ENCODE measurements at regions not wholly inside any gene's neighbourhood (a gene's known extent, or its start where the extent isn't known, plus 50 kb on each side); places are given as distances from the start of the nearest gene placed in this dataset.

DNA sequence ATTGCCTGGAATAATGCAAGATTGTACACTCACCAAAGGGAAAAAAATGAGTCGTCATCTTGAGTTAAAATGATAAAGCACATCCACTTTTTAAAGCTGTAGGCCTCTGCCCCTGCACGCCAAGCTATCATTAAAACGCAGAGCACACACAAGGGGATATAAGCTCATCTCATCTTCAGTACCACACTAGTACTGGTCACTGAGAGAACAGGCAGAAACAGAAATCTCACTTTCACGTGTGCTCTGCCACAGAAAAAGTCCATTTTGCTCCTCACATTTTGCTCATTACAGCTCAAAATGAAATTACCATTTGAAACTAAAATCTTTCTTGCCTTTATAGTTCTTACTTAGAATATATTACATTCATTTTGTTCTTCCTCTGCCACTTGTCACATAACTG, 99.2 kb upstream of the SLC30A5 start:
- TF ChIP-seq ZFX (IDR thresholded peaks at IDR 0.05; ENCODE audit: borderline replicate concordance): no peak
- TF ChIP-seq, protein P1, sequence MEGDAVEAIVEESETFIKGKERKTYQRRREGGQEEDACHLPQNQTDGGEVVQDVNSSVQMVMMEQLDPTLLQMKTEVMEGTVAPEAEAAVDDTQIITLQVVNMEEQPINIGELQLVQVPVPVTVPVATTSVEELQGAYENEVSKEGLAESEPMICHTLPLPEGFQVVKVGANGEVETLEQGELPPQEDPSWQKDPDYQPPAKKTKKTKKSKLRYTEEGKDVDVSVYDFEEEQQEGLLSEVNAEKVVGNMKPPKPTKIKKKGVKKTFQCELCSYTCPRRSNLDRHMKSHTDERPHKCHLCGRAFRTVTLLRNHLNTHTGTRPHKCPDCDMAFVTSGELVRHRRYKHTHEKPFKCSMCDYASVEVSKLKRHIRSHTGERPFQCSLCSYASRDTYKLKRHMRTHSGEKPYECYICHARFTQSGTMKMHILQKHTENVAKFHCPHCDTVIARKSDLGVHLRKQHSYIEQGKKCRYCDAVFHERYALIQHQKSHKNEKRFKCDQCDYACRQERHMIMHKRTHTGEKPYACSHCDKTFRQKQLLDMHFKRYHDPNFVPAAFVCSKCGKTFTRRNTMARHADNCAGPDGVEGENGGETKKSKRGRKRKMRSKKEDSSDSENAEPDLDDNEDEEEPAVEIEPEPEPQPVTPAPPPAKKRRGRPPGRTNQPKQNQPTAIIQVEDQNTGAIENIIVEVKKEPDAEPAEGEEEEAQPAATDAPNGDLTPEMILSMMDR (IDR thresholded peaks at IDR 0.05): no peak
- no peak overlapping the region for H3K27ac ChIP-seq

DNA sequence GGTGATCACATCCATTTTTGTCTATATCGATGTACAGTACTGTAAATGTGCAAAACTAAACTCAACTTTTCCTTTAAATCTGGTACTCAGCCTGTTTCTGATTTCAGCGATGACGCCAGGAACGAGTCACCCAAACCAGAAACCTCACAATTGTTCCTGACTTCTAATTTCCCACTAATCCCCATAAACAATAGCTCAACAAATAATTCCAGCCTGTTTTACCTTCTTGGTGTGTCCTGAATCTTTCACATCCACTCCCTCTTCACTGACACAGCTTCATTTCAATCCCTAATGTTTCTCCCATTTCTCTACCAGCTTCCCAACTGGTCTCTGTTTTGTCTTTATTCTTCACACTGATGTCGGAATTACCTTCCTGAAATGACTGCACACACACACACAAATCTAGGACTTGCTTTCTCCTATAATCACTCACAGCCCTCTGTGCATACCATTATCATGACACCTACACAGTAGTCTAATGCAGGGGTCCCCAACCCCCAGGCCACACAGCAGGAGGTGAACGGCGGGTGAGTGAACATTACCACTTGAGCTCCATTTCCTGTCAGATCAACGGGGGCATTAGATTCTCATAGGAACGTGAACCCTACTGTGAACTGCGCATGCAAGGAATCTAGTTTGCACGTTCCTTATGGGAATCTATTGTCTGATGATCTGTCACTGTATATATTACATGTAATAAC, 97.8 kb upstream of the SLC30A5 start:
- no peak for TF ChIP-seq ZFX (IDR thresholded peaks at IDR 0.05; ENCODE audit: borderline replicate concordance)
- TF ChIP-seq, protein P1 (IDR thresholded peaks at IDR 0.05): no peak
- no peak overlapping the region for H3K27ac ChIP-seq

DNA sequence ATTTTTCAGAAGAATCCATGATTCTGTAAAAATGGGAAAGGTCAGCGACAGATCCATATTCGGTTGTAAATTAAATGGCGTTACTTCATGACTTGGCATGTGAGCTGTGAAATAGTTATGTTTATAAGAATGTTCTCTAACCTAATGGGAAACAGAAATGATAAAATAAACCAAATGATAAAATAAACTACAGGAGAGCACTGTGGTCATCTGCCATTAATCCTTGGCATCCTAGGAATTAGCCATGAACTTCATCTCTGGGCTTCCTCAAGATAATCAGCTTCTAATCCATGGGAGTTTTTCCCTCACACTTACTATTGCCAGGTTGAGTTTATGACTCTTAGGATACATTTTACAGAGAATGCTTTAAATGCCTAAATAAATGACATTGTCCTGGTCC, 94.6 kb upstream of the SLC30A5 start:
- H3K27ac ChIP-seq: no peak overlapping the region
- no peak for TF ChIP-seq ZFX (IDR thresholded peaks at IDR 0.05; ENCODE audit: borderline replicate concordance)
- TF ChIP-seq, protein P1 (IDR thresholded peaks at IDR 0.05): no peak

DNA sequence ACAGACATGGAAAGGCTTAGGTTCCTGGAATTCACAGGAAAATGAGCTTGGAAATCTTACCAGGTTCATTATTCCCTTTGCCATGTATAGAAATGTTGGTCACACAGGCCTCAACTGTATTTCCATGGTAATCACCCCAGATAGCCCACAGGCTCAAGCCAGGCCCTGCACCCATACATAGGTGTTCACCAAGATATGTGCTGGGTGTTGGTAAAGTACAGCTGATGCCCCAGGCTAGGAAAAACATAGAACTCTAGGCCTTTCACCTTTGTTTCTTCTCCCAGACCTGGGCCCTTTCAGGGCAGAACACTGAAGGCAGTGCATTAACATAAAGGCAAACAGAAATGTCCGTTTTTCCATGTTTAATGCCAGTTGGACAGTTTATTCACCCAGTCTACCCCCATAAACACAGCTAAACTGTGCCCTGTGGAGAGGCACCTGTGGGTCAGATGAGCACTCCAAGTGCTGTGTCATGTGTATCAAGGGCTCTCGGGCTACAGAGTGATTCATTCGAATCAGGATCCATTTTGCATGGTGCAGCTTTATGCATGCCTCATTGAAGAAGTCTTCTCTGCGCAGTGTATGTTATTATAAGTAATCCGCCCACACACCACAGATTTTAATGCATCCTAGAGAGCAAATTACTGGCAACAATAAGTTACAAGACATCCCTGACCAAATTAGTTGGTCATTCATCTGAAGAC, 93.4 kb upstream of the SLC30A5 start:
- TF ChIP-seq ZFX (IDR thresholded peaks at IDR 0.05; ENCODE audit: borderline replicate concordance): no peak
- TF ChIP-seq, protein P1 (IDR thresholded peaks at IDR 0.05): no peak
- no peak overlapping the region for H3K27ac ChIP-seq

DNA sequence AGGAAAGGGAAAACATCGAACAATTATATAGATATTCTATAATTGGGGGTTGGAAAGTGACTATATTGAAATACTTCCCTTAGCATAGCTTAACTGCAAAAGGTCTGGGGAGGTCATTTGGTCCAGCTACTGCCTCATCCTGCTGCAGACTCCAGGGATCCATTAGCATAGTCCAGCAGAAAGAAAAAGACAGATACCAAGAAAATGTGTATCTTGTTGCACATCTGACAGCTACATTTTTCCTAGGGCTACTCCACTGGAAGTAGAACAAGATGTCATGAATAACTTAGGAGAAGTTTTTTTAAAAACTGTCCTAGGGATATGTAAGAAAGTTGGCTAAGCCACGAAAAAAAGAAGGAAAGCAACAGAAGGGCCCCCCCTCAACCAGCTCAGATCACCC, 92.9 kb upstream of the SLC30A5 start:
- no peak overlapping the region for H3K27ac ChIP-seq
- TF ChIP-seq, protein P1 (IDR thresholded peaks at IDR 0.05): no peak
- no peak for TF ChIP-seq ZFX (IDR thresholded peaks at IDR 0.05; ENCODE audit: borderline replicate concordance)

DNA sequence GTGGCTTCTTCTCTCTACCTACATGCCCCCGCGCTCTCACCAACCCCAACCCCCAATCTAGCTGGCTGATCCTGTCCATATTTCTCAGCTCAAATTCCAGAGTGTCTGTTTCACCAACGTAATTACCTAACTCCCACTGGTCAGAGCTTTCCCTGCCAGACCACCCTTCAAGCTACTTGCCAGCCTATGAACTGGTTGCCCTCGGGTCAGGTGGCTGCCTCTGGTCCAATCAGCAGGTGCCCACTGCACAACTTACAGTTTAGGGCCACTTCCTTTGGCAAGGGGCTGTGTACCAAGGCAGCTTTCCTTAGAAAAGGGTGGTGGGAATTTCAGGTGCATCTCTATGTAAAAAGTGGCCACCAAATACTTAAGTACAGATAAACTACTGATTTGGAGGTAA, 92.2 kb upstream of the SLC30A5 start:
- H3K27ac ChIP-seq: no peak overlapping the region
- TF ChIP-seq, protein P1 (IDR thresholded peaks at IDR 0.05): no peak
- no peak for TF ChIP-seq ZFX (IDR thresholded peaks at IDR 0.05; ENCODE audit: borderline replicate concordance)

DNA sequence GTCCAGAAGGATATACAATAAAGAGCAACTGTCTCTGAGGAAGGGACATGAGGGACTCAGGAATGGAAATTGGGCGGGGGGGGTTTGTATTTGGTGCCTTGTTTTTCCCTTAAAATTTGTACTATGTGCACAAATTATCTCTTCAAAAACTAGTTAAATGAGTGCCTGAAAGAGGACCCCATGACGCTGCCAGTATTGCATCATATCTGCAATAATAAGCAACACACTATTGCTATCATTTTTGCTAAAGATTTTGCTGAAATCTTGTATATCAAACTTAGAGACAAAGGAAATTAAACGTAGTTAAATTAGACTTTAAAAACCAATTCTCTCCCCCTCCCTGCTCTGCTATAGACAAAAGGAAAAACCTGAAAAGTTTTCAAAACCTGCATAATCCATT, 89.7 kb upstream of the SLC30A5 start:
- no peak overlapping the region for H3K27ac ChIP-seq
- TF ChIP-seq, protein P1 (IDR thresholded peaks at IDR 0.05): no peak
- TF ChIP-seq ZFX (IDR thresholded peaks at IDR 0.05; ENCODE audit: borderline replicate concordance): no peak
